DND-41 (cell line): ENCODE measurements at regions not wholly inside any gene's neighbourhood (a gene's known extent, or its start where the extent isn't known, plus 50 kb on each side); places are given as distances from the start of the nearest gene placed in this dataset.
A peak's percentile ranks its signal among the peaks of the same experiment; 100 is the strongest.

ENCODE experiments used
- ATAC-seq: fragments of 200-7000 bp; cut with Tn5 transposase; 3 replicates; pipeline ENCODE4 v1.9.1; 2021; ENCODE audit warnings: low read depth; ENCODE audit not compliant: insufficient read depth
- DNase-seq: peaks from one replicate; pipeline ENCODE4 v3.0.0-alpha.2; 2020
- H2AFZ ChIP-seq: 2 replicates; pipeline ENCODE4 v1.6.0; 2012; ENCODE audit warnings: low read depth, low read length
- H3K27ac ChIP-seq: 2 replicates; pipeline ENCODE4 v1.5.1; 2012; ENCODE audit warnings: low read length, inconsistent platforms
- H3K27me3 ChIP-seq: fragments of 200-600 bp; sonication (generic); 2 replicates; pipeline ENCODE4 v1.6.0; 2012; ENCODE audit warnings: low read length, mild to moderate bottlenecking, inconsistent platforms; ENCODE audit not compliant: insufficient read depth, poor library complexity
- H3K36me3 ChIP-seq: 2 replicates; pipeline ENCODE4 v1.5.1; 2012; ENCODE audit warnings: low read length, inconsistent platforms; ENCODE audit not compliant: insufficient read depth
- H3K4me1 ChIP-seq: 2 replicates; pipeline ENCODE4 v1.5.1; 2012; ENCODE audit warnings: mild to moderate bottlenecking, low read length; ENCODE audit not compliant: insufficient read depth
- H3K4me2 ChIP-seq: 2 replicates; pipeline ENCODE4 v1.6.0; 2012; ENCODE audit warnings: mild to moderate bottlenecking, moderate library complexity, low read length, inconsistent platforms; ENCODE audit not compliant: insufficient read depth
- H3K4me3 ChIP-seq, 2 experiments: fragments of 200-600 bp in 1 of 2; shearing (Covaris generic) in 1 of 2; 2 replicates each; pipeline ENCODE4 v1.5.1; 2012 to 2016; ENCODE audit warnings: inconsistent platforms in 2 of 2, low read length in 2 of 2, mild to moderate bottlenecking in 2 of 2, low read depth in 1 of 2, moderate library complexity in 1 of 2
- H3K79me2 ChIP-seq: 2 replicates; pipeline ENCODE4 v1.6.0; 2012; ENCODE audit warnings: low read length, inconsistent platforms; ENCODE audit not compliant: insufficient read depth
- H3K9ac ChIP-seq: 2 replicates; pipeline ENCODE4 v1.6.0; 2012; ENCODE audit warnings: low read depth, mild to moderate bottlenecking, inconsistent platforms, low read length, moderate library complexity
- H3K9me3 ChIP-seq: 2 replicates; pipeline ENCODE4 v1.5.1; 2012; ENCODE audit warnings: low read length, moderate library complexity, mild to moderate bottlenecking, inconsistent platforms; ENCODE audit not compliant: insufficient read depth, severe bottlenecking
- H4K20me1 ChIP-seq: 2 replicates; pipeline ENCODE4 v1.6.0; 2012; ENCODE audit warnings: low read length; ENCODE audit not compliant: insufficient read depth
- EZH2 ChIP-seq: IDR thresholded peaks from 3 replicates; pipeline ENCODE4 v1.6.1; 2012; ENCODE audit warnings: borderline replicate concordance, low read depth, mild to moderate bottlenecking, moderate library complexity, low read length, inconsistent platforms; ENCODE audit not compliant: severe bottlenecking
- TF ChIP-seq, protein P1 (sequence below): IDR thresholded peaks from 2 replicates; pipeline ENCODE4 v1.5.1; 2012; ENCODE audit warnings: borderline replicate concordance, low read length, moderate library complexity, mild to moderate bottlenecking; ENCODE audit not compliant: poor library complexity, severe bottlenecking; ENCODE audit errors: extremely low read depth

GRCh38 chr3:162525066-162525742, 1028.6 kb downstream of the OTOL1 start:
- no peaks in the 10 kb centered on the region for H3K27me3 ChIP-seq
- no peak overlapping the region for H3K4me3 ChIP-seq
- H2AFZ ChIP-seq = no peak overlapping the region

DNA sequence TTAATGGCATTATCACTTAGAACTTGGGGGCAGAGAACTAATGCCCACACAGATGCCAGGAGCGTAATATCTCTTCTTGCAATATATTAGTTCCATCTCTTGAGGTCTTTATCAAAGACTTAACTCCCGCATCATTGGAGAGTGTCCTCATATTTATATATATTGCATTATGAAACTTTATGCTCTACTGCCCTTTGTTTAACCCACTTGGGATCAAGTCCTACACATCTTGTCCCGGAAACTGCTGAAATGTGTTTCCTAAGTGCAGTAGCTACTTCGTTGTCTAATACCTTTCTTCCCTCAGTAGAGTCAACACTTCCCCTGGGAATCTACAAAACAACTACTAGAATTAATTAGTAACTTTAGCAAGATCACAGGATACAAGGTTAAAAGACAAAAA, 1029.2 kb downstream of the OTOL1 start:
- H3K79me2 ChIP-seq = no peaks in the 10 kb centered on the region
- no peaks in the 10 kb centered on the region for H4K20me1 ChIP-seq
- TF ChIP-seq, protein P1, sequence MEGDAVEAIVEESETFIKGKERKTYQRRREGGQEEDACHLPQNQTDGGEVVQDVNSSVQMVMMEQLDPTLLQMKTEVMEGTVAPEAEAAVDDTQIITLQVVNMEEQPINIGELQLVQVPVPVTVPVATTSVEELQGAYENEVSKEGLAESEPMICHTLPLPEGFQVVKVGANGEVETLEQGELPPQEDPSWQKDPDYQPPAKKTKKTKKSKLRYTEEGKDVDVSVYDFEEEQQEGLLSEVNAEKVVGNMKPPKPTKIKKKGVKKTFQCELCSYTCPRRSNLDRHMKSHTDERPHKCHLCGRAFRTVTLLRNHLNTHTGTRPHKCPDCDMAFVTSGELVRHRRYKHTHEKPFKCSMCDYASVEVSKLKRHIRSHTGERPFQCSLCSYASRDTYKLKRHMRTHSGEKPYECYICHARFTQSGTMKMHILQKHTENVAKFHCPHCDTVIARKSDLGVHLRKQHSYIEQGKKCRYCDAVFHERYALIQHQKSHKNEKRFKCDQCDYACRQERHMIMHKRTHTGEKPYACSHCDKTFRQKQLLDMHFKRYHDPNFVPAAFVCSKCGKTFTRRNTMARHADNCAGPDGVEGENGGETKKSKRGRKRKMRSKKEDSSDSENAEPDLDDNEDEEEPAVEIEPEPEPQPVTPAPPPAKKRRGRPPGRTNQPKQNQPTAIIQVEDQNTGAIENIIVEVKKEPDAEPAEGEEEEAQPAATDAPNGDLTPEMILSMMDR = no peak
- TF ChIP-seq EZH2 = no peak
- H3K36me3 ChIP-seq = no peaks in the 10 kb centered on the region
- H3K4me3 ChIP-seq = no peak overlapping the region
- H2AFZ ChIP-seq = no peak overlapping the region
- no peak overlapping the region for H3K9ac ChIP-seq
- H3K27ac ChIP-seq = no peak overlapping the region
- H3K27me3 ChIP-seq = no peaks in the 10 kb centered on the region
- H3K4me1 ChIP-seq = no peaks in the 10 kb centered on the region
- no peak overlapping the region for H3K4me2 ChIP-seq
- ATAC-seq (no peak), DNase-seq (no peak)
- peaks cover 9% of the 10 kb centered on the region for H3K9me3 ChIP-seq

More at GRCh38 chr3:162525066-162525742, 1028.6 kb downstream of the OTOL1 start:
- TF ChIP-seq, protein P1 = no peak
- no peak for TF ChIP-seq EZH2
- H3K4me2 ChIP-seq = no peak overlapping the region
- no peak overlapping the region; the same call in 1 of the 2 replicates for H3K27ac ChIP-seq
- no peaks in the 10 kb centered on the region for H4K20me1 ChIP-seq
- ATAC-seq = no peak
- DNase-seq = no peak
- H3K36me3 ChIP-seq = no peaks in the 10 kb centered on the region
- H3K9ac ChIP-seq = no peak overlapping the region
- peaks cover 4% of the 10 kb centered on the region for H3K9me3 ChIP-seq
- H3K79me2 ChIP-seq = no peaks in the 10 kb centered on the region
- H3K4me1 ChIP-seq = no peaks in the 10 kb centered on the region

DNA sequence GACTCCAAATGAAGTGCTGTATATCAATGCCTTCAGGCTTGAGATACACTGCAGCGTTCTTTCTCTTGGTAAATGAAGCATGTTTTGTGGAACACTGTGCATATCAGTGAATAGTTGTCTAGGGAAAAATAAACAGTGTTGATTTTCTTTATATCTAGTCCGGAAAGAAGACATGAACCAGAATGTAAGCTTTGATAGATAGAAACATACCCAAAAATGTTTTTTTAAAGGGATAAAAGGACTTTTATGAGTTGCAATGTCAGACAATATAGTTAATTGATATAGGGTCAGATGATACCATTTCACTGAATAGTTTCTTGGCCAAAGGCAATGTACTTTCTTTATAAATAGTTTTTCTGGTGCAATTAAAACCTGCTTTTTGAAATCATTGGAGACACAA, 1037.8 kb downstream of the OTOL1 start:
- Histone ChIP-seq H3K4me3 (no peak overlapping the region), H2AFZ (peak overlapping the region; percentile 49; the same call in 1 of the 2 replicates)
- DNase-seq = no peak

More for the DNA sequence above, 1037.8 kb downstream of the OTOL1 start:
- H4K20me1 ChIP-seq = no peaks in the 10 kb centered on the region
- H3K79me2 ChIP-seq = no peaks in the 10 kb centered on the region
- TF ChIP-seq EZH2 = no peak
- TF ChIP-seq, protein P1 = no peak
- no peaks in the 10 kb centered on the region for H3K27me3 ChIP-seq
- H3K9ac ChIP-seq = no peak overlapping the region
- H3K36me3 ChIP-seq = no peaks in the 10 kb centered on the region
- peaks cover 5% of the 10 kb centered on the region for H3K9me3 ChIP-seq
- ATAC-seq = no peak
- no peak overlapping the region for H3K4me2 ChIP-seq
- peaks cover 7% of the 10 kb centered on the region; the same call in 1 of the 2 replicates for H3K4me1 ChIP-seq
- H3K27ac ChIP-seq = no peak overlapping the region
